Activated CD4-positive, CD25-positive, alpha-beta regulatory T cell treated with anti-CD3 and anti-CD28 coated beads, Interleukin-2, amount 50 U/mL, for 24 hours (primary cell): ENCODE measurements at regions not wholly inside any gene's neighbourhood (a gene's known extent, or its start where the extent isn't known, plus 50 kb on each side); places are given as distances from the start of the nearest gene placed in this dataset.
A peak's percentile ranks its signal among the peaks of the same experiment; 100 is the strongest.

Source experiments
- ATAC-seq, 2 donors: fragments of 150-1000 bp; cut with Tn5 transposase; one replicate each; pipeline ENCODE4 v1.10.0; 2021; ENCODE audit warnings: mild to moderate bottlenecking in 1 of 2, moderate library complexity in 1 of 2

- ATAC-seq, result no peak
Observed at GRCh38 chr2:100742277-100743254, 77.4 kb upstream of the NPAS2 start.

GRCh38 chr2:100743741-100744140 lies 76.2 kb upstream of the NPAS2 start:
- no peak for ATAC-seq

- ATAC-seq, result no peak
Observed at GRCh38 chr2:100744184-100744583, 75.8 kb upstream of the NPAS2 start.

GRCh38 chr2:100744589-100744988 lies 75.3 kb upstream of the NPAS2 start:
- no peak for ATAC-seq

GRCh38 chr2:100745604-100746003 lies 74.3 kb upstream of the NPAS2 start:
- no peak for ATAC-seq

GRCh38 chr2:100747551-100747950 lies 72.4 kb upstream of the NPAS2 start:
- ATAC-seq, result no peak

- no peak for ATAC-seq
Observed at GRCh38 chr2:100747996-100748615, 71.8 kb upstream of the NPAS2 start.

GRCh38 chr2:100748673-100749072 lies 71.3 kb upstream of the NPAS2 start:
- no peak for ATAC-seq

- ATAC-seq, result no peak
Observed at GRCh38 chr2:100749771-100750542, 70.0 kb upstream of the NPAS2 start.

- ATAC-seq, result peak; percentile 51 to 54
Observed at GRCh38 chr2:100751871-100752625, 67.9 kb upstream of the NPAS2 start.

- peak; percentile 51 to 58 for ATAC-seq
Observed at GRCh38 chr2:100752628-100753333, 67.2 kb upstream of the NPAS2 start.

- ATAC-seq, result no peak
Observed at GRCh38 chr2:100753444-100753843, 66.5 kb upstream of the NPAS2 start.

GRCh38 chr2:100753881-100754280 lies 66.1 kb upstream of the NPAS2 start:
- no peak for ATAC-seq

- ATAC-seq, result no peak
Observed at GRCh38 chr2:100754951-100755350, 65.0 kb upstream of the NPAS2 start.

GRCh38 chr2:100755441-100755840 lies 64.5 kb upstream of the NPAS2 start:
- no peak for ATAC-seq

GRCh38 chr2:100756704-100757103 lies 63.2 kb upstream of the NPAS2 start:
- no peak for ATAC-seq

GRCh38 chr2:100757621-100758394 lies 62.1 kb upstream of the NPAS2 start:
- no peak for ATAC-seq

GRCh38 chr2:100759901-100760300 lies 60.0 kb upstream of the NPAS2 start:
- ATAC-seq, result no peak

GRCh38 chr2:100761365-100761764 lies 58.6 kb upstream of the NPAS2 start:
- no peak for ATAC-seq

GRCh38 chr2:100764430-100764829 lies 55.5 kb upstream of the NPAS2 start:
- ATAC-seq, result no peak

GRCh38 chr2:100765481-100765880 lies 54.5 kb upstream of the NPAS2 start:
- no peak for ATAC-seq
